ENCODE measurements at regions not wholly inside any gene's neighbourhood (a gene's known extent, or its start where the extent isn't known, plus 50 kb on each side); places are given as distances from the start of the nearest gene placed in this dataset.

DNA sequence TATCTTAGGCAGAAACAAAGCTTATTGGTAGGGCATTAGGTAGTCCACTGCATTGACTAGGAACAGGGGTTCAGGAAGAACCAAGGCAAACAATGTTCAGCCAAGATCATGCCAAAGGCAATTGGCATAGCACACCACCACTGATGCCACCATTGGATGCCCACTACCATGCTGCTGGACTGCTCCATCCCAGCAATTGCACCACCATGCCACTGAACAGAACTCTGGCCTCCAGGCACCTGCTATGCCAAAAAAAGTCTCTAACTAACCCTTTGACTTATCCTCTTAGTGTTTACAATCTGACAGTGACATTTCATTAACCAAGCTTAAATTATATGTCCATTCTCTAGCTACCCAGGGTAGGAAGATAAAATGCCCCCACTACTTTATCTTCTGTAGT, 509.6 kb upstream of the CAMK1G start:
- H3K36me3 ChIP-seq (ENCODE audit: control insufficient read depth in 2 of 2, insufficient read depth in 2 of 2, low read length in 1 of 2) = no peaks in the 10 kb centered on the region
- H3K27me3 ChIP-seq (ENCODE audit: control insufficient read depth in 1 of 2, insufficient read depth in 2 of 2, low read length in 2 of 2) = no peaks in the 10 kb centered on the region
- no peak overlapping the region for H3K27ac ChIP-seq (ENCODE audit: low read depth in 2 of 2, low read length in 1 of 2)
- no peaks in the 10 kb centered on the region for H3K4me1 ChIP-seq (ENCODE audit: control insufficient read depth in 2 of 2, insufficient read depth in 2 of 2, low read length in 1 of 2)
- no peaks in the 10 kb centered on the region for H3K9me3 ChIP-seq (ENCODE audit: control insufficient read depth in 2 of 2, insufficient read depth in 1 of 2, low read depth in 1 of 2, low read length in 1 of 2)
- H3K4me3 ChIP-seq (ENCODE audit: low read depth in 1 of 2, low read length in 2 of 2) = no peak overlapping the region

DNA sequence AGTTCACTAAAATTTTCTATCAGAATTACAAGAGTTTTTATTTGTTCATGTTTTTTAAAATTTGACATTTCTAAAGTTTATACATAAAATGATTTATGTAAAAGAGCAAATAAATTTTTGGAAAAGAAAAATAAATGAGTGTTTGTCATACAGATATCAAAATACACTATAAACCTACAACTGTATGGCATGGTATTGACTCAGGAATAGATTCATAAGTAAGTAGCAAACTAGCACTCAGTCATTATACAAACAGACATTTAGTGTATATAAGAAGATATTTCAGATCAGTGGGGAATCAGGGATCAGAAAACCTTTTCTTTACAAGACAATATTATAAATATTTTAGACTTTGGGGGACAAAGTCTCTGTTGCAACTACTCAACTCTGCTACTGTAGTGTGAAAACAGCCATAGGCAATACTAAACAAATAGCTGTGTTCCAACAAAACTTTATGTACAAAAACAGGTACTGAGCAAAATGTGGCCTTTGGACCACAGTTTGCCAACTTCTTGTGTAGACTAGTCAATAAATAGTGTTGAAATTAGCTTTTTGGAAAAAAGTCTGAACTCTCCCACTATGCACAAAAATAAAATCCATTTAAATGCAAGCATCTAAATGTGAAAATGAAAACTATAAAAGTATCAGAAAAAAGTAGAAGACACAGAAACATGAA, 508.8 kb upstream of the CAMK1G start:
- Histone ChIP-seq H3K27me3 (ENCODE audit: control insufficient read depth in 1 of 2, insufficient read depth in 2 of 2, low read length in 2 of 2) (no peaks in the 10 kb centered on the region), H3K9me3 (ENCODE audit: control insufficient read depth in 2 of 2, insufficient read depth in 1 of 2, low read depth in 1 of 2, low read length in 1 of 2) (no peaks in the 10 kb centered on the region), H3K4me1 (ENCODE audit: control insufficient read depth in 2 of 2, insufficient read depth in 2 of 2, low read length in 1 of 2) (no peaks in the 10 kb centered on the region), H3K27ac (ENCODE audit: low read depth in 2 of 2, low read length in 1 of 2) (no peak overlapping the region), H3K36me3 (ENCODE audit: control insufficient read depth in 2 of 2, insufficient read depth in 2 of 2, low read length in 1 of 2) (no peaks in the 10 kb centered on the region), H3K4me3 (ENCODE audit: low read depth in 1 of 2, low read length in 2 of 2) (no peak overlapping the region)

DNA sequence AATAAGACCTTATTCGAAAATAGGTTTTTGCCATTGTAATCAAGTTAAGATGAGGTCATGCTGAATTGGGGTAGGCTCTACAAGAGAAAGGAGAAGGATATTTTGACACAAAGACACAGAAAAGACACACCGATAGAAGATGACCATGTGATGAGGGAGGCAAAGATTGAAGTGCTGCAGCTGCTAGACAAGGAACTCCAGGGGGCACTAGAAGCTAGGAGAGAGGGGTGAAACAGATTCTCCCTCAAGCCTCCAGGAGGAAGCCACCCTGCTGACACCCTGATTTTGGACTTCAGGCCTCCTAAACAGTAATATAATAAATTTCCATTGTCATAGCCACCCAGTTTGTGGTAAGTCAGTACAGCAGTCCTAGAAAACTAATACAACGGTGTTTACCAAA, 506.8 kb upstream of the CAMK1G start:
- 93 to 94% methylated on average over 3 of the region's 3 CpGs for WGBS, 2 donors
- Histone ChIP-seq H3K27ac (ENCODE audit: low read depth in 2 of 2, low read length in 1 of 2) (no peak overlapping the region), H3K4me3 (ENCODE audit: low read depth in 1 of 2, low read length in 2 of 2) (no peak overlapping the region), H3K4me1 (ENCODE audit: control insufficient read depth in 2 of 2, insufficient read depth in 2 of 2, low read length in 1 of 2) (no peaks in the 10 kb centered on the region), H3K9me3 (ENCODE audit: control insufficient read depth in 2 of 2, insufficient read depth in 1 of 2, low read depth in 1 of 2, low read length in 1 of 2) (no peaks in the 10 kb centered on the region), H3K27me3 (ENCODE audit: control insufficient read depth in 1 of 2, insufficient read depth in 2 of 2, low read length in 2 of 2) (no peaks in the 10 kb centered on the region), H3K36me3 (ENCODE audit: control insufficient read depth in 2 of 2, insufficient read depth in 2 of 2, low read length in 1 of 2) (no peaks in the 10 kb centered on the region)

DNA sequence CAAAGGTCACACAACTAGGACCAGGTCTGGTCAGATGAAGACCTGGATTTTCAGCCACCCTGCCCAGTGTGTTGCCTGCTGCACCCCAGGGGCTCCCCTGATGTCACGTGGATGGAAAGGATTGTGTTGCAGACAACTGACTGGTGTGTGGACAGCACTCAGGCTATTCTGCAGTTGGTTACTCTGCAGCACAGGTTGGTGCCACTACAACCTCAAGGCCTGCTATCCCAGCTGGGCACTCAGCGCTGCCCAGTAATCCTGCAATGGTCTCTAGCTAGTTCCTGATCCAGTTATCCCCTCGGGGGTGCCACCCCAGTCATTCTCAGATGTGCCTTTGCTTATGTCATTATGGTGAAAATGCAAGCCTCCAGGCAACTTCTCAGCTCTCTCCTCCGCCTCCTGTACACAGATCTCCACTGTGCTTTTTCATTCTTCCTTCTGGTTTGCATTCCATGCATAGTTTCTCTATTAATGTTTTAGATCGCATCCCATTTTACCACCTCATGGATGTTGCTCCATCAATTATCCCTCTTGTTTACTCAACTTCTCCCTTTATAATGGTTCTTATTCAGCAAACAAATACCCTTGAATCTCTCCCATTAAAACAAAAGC, 503.2 kb upstream of the CAMK1G start:
- H3K9me3 ChIP-seq (ENCODE audit: control insufficient read depth in 2 of 2, insufficient read depth in 1 of 2, low read depth in 1 of 2, low read length in 1 of 2) = no peaks in the 10 kb centered on the region
- no peak overlapping the region for H3K27ac ChIP-seq (ENCODE audit: low read depth in 2 of 2, low read length in 1 of 2)
- WGBS, 2 donors = 75 to 78% methylated on average over 5 of the region's 5 CpGs
- no peaks in the 10 kb centered on the region for H3K27me3 ChIP-seq (ENCODE audit: control insufficient read depth in 1 of 2, insufficient read depth in 2 of 2, low read length in 2 of 2)
- H3K4me1 ChIP-seq (ENCODE audit: control insufficient read depth in 2 of 2, insufficient read depth in 2 of 2, low read length in 1 of 2) = no peaks in the 10 kb centered on the region
- no peak overlapping the region for H3K4me3 ChIP-seq (ENCODE audit: low read depth in 1 of 2, low read length in 2 of 2)
- no peaks in the 10 kb centered on the region for H3K36me3 ChIP-seq (ENCODE audit: control insufficient read depth in 2 of 2, insufficient read depth in 2 of 2, low read length in 1 of 2)

DNA sequence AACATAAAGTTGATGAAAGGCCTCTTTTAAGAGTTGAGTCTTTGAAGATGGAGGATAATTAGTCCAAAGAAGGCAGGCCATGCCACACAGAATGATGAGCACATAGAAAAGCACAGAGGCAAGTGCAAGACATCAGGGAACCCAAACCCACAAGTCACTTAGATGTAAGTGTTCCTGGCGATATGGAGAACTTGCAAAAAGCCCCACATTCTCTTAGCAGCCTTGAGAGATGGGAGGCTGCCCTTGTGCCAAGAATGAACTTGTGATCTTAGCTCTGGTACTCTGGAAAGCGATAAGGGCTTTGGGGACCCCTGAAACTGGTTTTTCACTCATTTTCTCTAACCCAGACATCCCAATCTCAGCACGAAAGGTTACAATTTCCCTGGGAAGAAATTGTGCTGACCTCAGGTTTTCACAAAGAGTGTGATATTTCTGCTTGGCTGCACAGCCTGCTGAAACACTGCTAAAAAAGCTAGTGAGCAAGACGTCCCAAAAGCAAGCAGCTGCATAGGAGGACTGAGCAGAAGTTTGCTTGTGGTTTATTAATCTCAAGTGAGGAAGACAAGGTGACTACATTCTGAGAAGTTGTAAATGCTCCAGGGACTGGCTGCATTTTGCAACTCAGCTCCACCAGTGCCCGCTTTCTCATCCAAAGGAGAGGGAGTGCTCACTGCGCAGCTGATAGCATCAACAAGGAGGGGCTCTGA, 496.9 kb upstream of the CAMK1G start:
- WGBS, 2 donors = 74 to 76% methylated on average over 6 of the region's 6 CpGs
- H3K27me3 ChIP-seq (ENCODE audit: control insufficient read depth in 1 of 2, insufficient read depth in 2 of 2, low read length in 2 of 2) = no peaks in the 10 kb centered on the region
- no peaks in the 10 kb centered on the region for H3K36me3 ChIP-seq (ENCODE audit: control insufficient read depth in 2 of 2, insufficient read depth in 2 of 2, low read length in 1 of 2)
- no peak overlapping the region for H3K4me3 ChIP-seq (ENCODE audit: low read depth in 1 of 2, low read length in 2 of 2)
- H3K9me3 ChIP-seq (ENCODE audit: control insufficient read depth in 2 of 2, insufficient read depth in 1 of 2, low read depth in 1 of 2, low read length in 1 of 2) = no peaks in the 10 kb centered on the region
- H3K4me1 ChIP-seq (ENCODE audit: control insufficient read depth in 2 of 2, insufficient read depth in 2 of 2, low read length in 1 of 2) = no peaks in the 10 kb centered on the region
- no peak overlapping the region for H3K27ac ChIP-seq (ENCODE audit: low read depth in 2 of 2, low read length in 1 of 2)

DNA sequence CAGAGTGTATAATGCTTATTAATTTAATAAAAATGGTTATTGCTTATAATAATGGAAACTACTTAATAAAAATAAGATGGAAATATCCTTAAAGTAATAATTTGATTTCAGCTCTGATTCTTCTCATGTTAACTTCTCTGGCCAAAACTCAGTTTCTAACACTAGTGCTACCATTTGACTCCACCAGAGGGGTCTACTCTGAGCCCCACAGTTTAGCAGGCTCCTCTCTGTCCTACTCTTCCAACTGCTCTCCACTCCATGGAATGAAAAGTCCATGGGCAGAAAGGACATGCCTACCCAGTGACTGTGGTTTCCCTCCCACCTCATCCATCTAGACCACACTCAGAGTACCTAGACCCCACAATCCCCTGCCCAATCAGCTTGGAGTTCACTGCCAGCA, 489.1 kb upstream of the CAMK1G start:
- Histone ChIP-seq H3K36me3 (ENCODE audit: control insufficient read depth in 2 of 2, insufficient read depth in 2 of 2, low read length in 1 of 2) (no peaks in the 10 kb centered on the region), H3K4me1 (ENCODE audit: control insufficient read depth in 2 of 2, insufficient read depth in 2 of 2, low read length in 1 of 2) (no peaks in the 10 kb centered on the region), H3K27me3 (ENCODE audit: control insufficient read depth in 1 of 2, insufficient read depth in 2 of 2, low read length in 2 of 2) (no peaks in the 10 kb centered on the region), H3K9me3 (ENCODE audit: control insufficient read depth in 2 of 2, insufficient read depth in 1 of 2, low read depth in 1 of 2, low read length in 1 of 2) (no peaks in the 10 kb centered on the region), H3K4me3 (ENCODE audit: low read depth in 1 of 2, low read length in 2 of 2) (no peak overlapping the region), H3K27ac (ENCODE audit: low read depth in 2 of 2, low read length in 1 of 2) (no peak overlapping the region)

DNA sequence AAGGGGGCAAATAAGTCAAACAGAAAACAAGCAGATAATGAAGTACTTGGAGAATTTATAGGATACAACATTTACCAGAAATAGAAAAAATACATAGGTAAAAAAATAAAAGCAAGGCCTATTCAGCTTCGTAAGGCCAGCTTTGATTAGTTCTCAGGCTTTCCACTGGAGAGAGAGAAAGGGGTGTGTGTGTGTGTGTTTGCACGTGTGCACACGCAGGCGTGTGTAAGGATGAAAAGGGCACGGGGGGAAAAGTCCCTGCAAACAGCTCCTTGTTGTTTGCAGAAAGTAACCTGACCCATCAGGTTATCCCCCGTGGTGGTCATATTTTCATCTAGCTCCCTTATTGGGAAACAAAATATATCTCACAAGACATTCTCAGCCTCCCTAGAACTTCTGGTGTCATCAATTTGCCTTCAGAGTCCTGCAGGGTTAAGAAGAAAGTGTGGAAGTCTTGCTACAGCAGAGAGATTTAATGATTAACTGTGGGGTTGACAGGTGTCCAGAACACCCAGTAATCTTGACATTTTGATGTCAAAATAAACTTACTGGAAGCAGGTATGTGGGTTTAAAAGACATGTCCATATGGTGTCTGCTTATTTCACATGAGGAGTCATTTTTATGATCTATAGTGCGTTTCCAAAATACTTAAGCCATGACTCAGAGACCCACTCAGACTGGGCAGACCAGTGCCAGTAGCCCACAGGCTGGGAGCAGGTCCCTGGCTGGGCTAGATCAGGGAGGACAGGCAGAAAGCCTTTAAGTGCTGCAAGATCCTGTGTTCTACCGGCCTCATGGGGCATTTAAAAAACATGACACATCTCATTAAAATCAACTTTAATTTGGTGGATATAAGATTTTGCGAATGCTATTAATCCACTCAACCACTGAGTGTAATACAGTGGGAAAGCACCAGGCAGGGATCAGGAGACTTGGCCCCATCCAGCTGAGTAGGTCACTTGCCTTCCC, 487.6 kb upstream of the CAMK1G start:
- no peak overlapping the region for H3K4me3 ChIP-seq (ENCODE audit: low read depth in 1 of 2, low read length in 2 of 2)
- H3K27ac ChIP-seq (ENCODE audit: low read depth in 2 of 2, low read length in 1 of 2) = no peak overlapping the region
- H3K27me3 ChIP-seq (ENCODE audit: control insufficient read depth in 1 of 2, insufficient read depth in 2 of 2, low read length in 2 of 2) = no peaks in the 10 kb centered on the region
- no peaks in the 10 kb centered on the region for H3K4me1 ChIP-seq (ENCODE audit: control insufficient read depth in 2 of 2, insufficient read depth in 2 of 2, low read length in 1 of 2)
- H3K9me3 ChIP-seq (ENCODE audit: control insufficient read depth in 2 of 2, insufficient read depth in 1 of 2, low read depth in 1 of 2, low read length in 1 of 2) = no peaks in the 10 kb centered on the region
- no peaks in the 10 kb centered on the region for H3K36me3 ChIP-seq (ENCODE audit: control insufficient read depth in 2 of 2, insufficient read depth in 2 of 2, low read length in 1 of 2)
- WGBS, 2 donors = 63 to 68% methylated on average over 9 of the region's 9 CpGs

DNA sequence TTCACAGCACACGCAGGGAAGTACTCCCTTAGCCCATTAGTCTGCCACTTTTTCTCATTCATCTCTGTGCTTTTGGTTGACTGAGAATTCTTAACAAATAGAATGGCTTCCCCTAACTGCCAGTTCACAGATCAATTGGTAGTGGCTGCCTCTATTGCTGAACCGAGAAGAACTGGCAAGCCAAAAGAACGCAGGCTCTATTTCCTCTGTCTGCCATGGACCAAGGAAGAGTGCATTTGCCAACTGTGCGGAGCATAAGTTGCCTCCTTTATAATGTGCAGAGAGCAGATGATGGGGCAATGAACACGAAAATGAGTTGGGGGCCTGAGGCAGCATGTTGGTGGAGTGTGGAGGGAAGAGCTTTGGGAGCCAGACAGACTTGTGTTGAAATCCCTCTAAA, 483.1 kb upstream of the CAMK1G start:
- Histone ChIP-seq H3K4me3 (ENCODE audit: low read depth in 1 of 2, low read length in 2 of 2) (no peak overlapping the region), H3K36me3 (ENCODE audit: control insufficient read depth in 2 of 2, insufficient read depth in 2 of 2, low read length in 1 of 2) (no peaks in the 10 kb centered on the region), H3K9me3 (ENCODE audit: control insufficient read depth in 2 of 2, insufficient read depth in 1 of 2, low read depth in 1 of 2, low read length in 1 of 2) (no peaks in the 10 kb centered on the region), H3K27me3 (ENCODE audit: control insufficient read depth in 1 of 2, insufficient read depth in 2 of 2, low read length in 2 of 2) (peaks cover 0 to 4% of the 10 kb centered on the region in 2 donors), H3K27ac (ENCODE audit: low read depth in 2 of 2, low read length in 1 of 2) (no peak overlapping the region), H3K4me1 (ENCODE audit: control insufficient read depth in 2 of 2, insufficient read depth in 2 of 2, low read length in 1 of 2) (no peaks in the 10 kb centered on the region)
- WGBS, 2 donors = 91% methylated on average over 5 of the region's 5 CpGs

DNA sequence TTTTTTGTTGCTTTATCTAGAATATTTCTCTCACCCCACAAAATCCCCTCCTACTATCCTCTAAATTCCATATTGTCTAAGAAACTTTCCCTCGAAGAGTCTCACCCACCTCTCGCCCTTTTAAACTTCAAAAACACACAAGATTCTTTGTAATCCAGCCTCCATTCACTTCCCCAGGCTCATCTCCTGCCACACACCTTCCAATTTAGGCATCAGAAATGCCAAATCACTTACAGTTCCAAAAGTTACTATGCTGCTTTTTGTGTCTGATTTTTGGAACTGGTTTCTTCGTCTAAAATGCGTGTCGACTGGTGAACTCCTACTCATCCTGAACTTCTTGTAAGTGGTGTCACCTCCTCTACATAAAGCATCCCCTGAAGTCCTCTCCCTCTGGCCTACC, 482.4 kb upstream of the CAMK1G start:
- WGBS, 2 donors = 86 to 87% methylated on average over 5 of the region's 5 CpGs
- H3K9me3 ChIP-seq (ENCODE audit: control insufficient read depth in 2 of 2, insufficient read depth in 1 of 2, low read depth in 1 of 2, low read length in 1 of 2) = no peaks in the 10 kb centered on the region
- H3K4me1 ChIP-seq (ENCODE audit: control insufficient read depth in 2 of 2, insufficient read depth in 2 of 2, low read length in 1 of 2) = no peaks in the 10 kb centered on the region
- H3K27ac ChIP-seq (ENCODE audit: low read depth in 2 of 2, low read length in 1 of 2) = no peak overlapping the region
- peaks cover 0 to 4% of the 10 kb centered on the region in 2 donors for H3K27me3 ChIP-seq (ENCODE audit: control insufficient read depth in 1 of 2, insufficient read depth in 2 of 2, low read length in 2 of 2)
- no peak overlapping the region for H3K4me3 ChIP-seq (ENCODE audit: low read depth in 1 of 2, low read length in 2 of 2)
- H3K36me3 ChIP-seq (ENCODE audit: control insufficient read depth in 2 of 2, insufficient read depth in 2 of 2, low read length in 1 of 2) = no peaks in the 10 kb centered on the region

All from esophagus (tissue), 2 donors.